Endothelial cell of umbilical vein (primary cell): ENCODE measurements at regions not wholly inside any gene's neighbourhood (a gene's known extent, or its start where the extent isn't known, plus 50 kb on each side); places are given as distances from the start of the nearest gene placed in this dataset.

Source experiments
- BruUV-seq: library from RNA; stranded (reverse); fragments of 400-500 nt; replicated peaks from 2 replicates; lab custom pipeline; 2021; lab: Mats Ljungman, UMichigan
- CTCF ChIA-PET: fragments of 300-600, 350-600 bp; sonication (Branson Sonifier 250); formaldehyde crosslinking; loops from one replicate; lab custom pipeline; 2021; ENCODE audit warnings: antibody characterized with exemption, inconsistent platforms; lab: Charles Lee
- POLR2A ChIA-PET: fragments of 300-600, 350-600 bp; sonication (Branson Sonifier 250); formaldehyde crosslinking; loops from one replicate; lab custom pipeline; 2021; ENCODE audit warnings: antibody characterized with exemption, inconsistent platforms; lab: Charles Lee
- DNase-seq: peaks from one replicate; pipeline ENCODE4 v3.0.0-alpha.2; 2011; ENCODE audit warnings: low read depth, low spot score
- FAIRE-seq: peaks from 2 replicates; lab custom pipeline; 2011; peaks lifted over from hg19 to GRCh38; lab: Jason Lieb, UNC
- H2AFZ ChIP-seq: 2 replicates; pipeline ENCODE4 v1.6.0; 2012; ENCODE audit warnings: low read depth, low read length, control low read depth, inconsistent platforms
- H3K27ac ChIP-seq: 2 replicates; pipeline ENCODE4 v1.5.1; 2011; ENCODE audit warnings: low read depth, mild to moderate bottlenecking, control low read depth, low read length, moderate library complexity; ENCODE audit not compliant: insufficient read depth
- H3K27me3 ChIP-seq, 2 experiments: 2 replicates each; pipeline versions ENCODE4 v1.6.0 to v1.6.1; 2011; ENCODE audit warnings: low read length in 2 of 2, mixed read lengths in 1 of 2; ENCODE audit not compliant: control insufficient read depth in 2 of 2, insufficient read depth in 2 of 2
- H3K36me3 ChIP-seq, 2 experiments: 2 replicates in 1 of 2; 3 replicates in 1 of 2; pipeline ENCODE4 v1.5.1; 2011; ENCODE audit warnings: low read length in 2 of 2, mild to moderate bottlenecking in 1 of 2, moderate library complexity in 1 of 2; ENCODE audit not compliant: control insufficient read depth in 2 of 2, insufficient read depth in 2 of 2; ENCODE audit errors: extremely low read depth in 1 of 2
- H3K4me1 ChIP-seq: 3 replicates; pipeline ENCODE4 v1.5.1; 2011; ENCODE audit warnings: mild to moderate bottlenecking, low read length; ENCODE audit not compliant: control insufficient read depth, insufficient read depth; ENCODE audit errors: extremely low read depth
- H3K4me2 ChIP-seq: 2 replicates; pipeline ENCODE4 v1.6.1; 2011; ENCODE audit warnings: low read length, control low read depth, mixed read lengths; ENCODE audit not compliant: insufficient read depth
- H3K4me3 ChIP-seq, 3 experiments: fragments of 200-600 bp in 1 of 3; sonication (generic), shearing (Covaris generic) in 1 of 3; replicated peaks in 1 of 3; 2 replicates each; pipeline ENCODE4 v1.5.1; 2011 to 2016; ENCODE audit warnings: control low read depth in 3 of 3, low read length in 3 of 3, mild to moderate bottlenecking in 2 of 3, inconsistent platforms in 1 of 3, low read depth in 1 of 3, moderate library complexity in 1 of 3; ENCODE audit not compliant: insufficient read depth in 1 of 3
- H3K79me2 ChIP-seq: 2 replicates; pipeline ENCODE4 v1.6.0; 2012; ENCODE audit warnings: low read length, inconsistent platforms; ENCODE audit not compliant: control insufficient read depth, insufficient read depth
- H3K9ac ChIP-seq: replicated peaks from 2 replicates; pipeline ENCODE3; 2011; ENCODE audit warnings: low read length, control low read depth; ENCODE audit not compliant: insufficient read depth; ENCODE audit errors: extremely low read depth
- H3K9me1 ChIP-seq: replicated peaks from 3 replicates; pipeline ENCODE4 v1.6.0; 2011; ENCODE audit warnings: mild to moderate bottlenecking, low read length; ENCODE audit not compliant: control insufficient read depth, insufficient read depth; ENCODE audit errors: extremely low read depth
- H3K9me3 ChIP-seq: replicated peaks from 2 replicates; pipeline ENCODE4 v1.5.1; 2012; ENCODE audit warnings: low read length, inconsistent platforms; ENCODE audit not compliant: control insufficient read depth, insufficient read depth
- H4K20me1 ChIP-seq: replicated peaks from 2 replicates; pipeline ENCODE3; 2011; ENCODE audit warnings: mild to moderate bottlenecking, low read length; ENCODE audit not compliant: control insufficient read depth, insufficient read depth; ENCODE audit errors: extremely low read depth
- CTCF ChIP-seq, 2 donors: IDR thresholded peaks; 1 replicate in 1 of 2; 2 replicates in 1 of 2; pipeline ENCODE4 v1.5.1; 2011; ENCODE audit warnings: low read length in 2 of 2, mild to moderate bottlenecking in 2 of 2, moderate library complexity in 2 of 2, control low read depth in 1 of 2, inconsistent platforms in 1 of 2, low read depth in 1 of 2; ENCODE audit not compliant: insufficient read depth in 1 of 2; ENCODE audit errors: extremely low read depth in 1 of 2
- EZH2 ChIP-seq: IDR thresholded peaks from 2 replicates; pipeline ENCODE4 v1.6.1; 2012; ENCODE audit warnings: borderline replicate concordance, low read depth, mild to moderate bottlenecking, moderate library complexity, low read length, inconsistent platforms; ENCODE audit not compliant: severe bottlenecking
- FOS ChIP-seq: IDR thresholded peaks from 2 replicates; pipeline ENCODE4 v1.6.1; 2011; ENCODE audit warnings: mild to moderate bottlenecking, low read length, moderate library complexity, borderline replicate concordance; ENCODE audit not compliant: insufficient read depth
- GATA2 ChIP-seq: IDR thresholded peaks from 2 replicates; pipeline ENCODE4 v1.7.0; 2011; ENCODE audit warnings: low read depth, mild to moderate bottlenecking, moderate library complexity, mixed read lengths, low read length; ENCODE audit not compliant: insufficient read length, insufficient read depth
- JUN ChIP-seq: IDR thresholded peaks from 2 replicates; pipeline ENCODE4 v1.6.1; 2011; ENCODE audit warnings: borderline replicate concordance, low read depth; ENCODE audit not compliant: insufficient read length, insufficient read depth
- MAX ChIP-seq: IDR thresholded peaks from 2 replicates; pipeline ENCODE4 v1.6.1; 2011; ENCODE audit not compliant: insufficient read depth, insufficient read length
- MYC ChIP-seq: IDR thresholded peaks from one replicate; pipeline ENCODE4 v1.6.1; 2011; ENCODE audit warnings: mild to moderate bottlenecking, low read depth, low read length
- POLR2A ChIP-seq: IDR thresholded peaks from 2 replicates; pipeline ENCODE4 v1.6.1; 2012; ENCODE audit warnings: low read depth, mild to moderate bottlenecking, control low read depth, low read length
- POLR2AphosphoS5 ChIP-seq: IDR thresholded peaks from 2 replicates; pipeline ENCODE4 v1.6.1; 2012; ENCODE audit warnings: low read depth, mild to moderate bottlenecking, control low read depth, low read length, moderate library complexity; ENCODE audit not compliant: insufficient read depth
- dilution Hi-C: fragments of 300-500 bp; cut with MboI; formaldehyde crosslinking; loops from one replicate; pipeline ENCODE4 v1.15.0; 2019; ENCODE audit warnings: low sequenced_read_pairs; ENCODE audit not compliant: extremely low pct_ligation_motif_present
- intact Hi-C: fragments of 100-400 bp; cut with micrococcal nuclease; formaldehyde crosslinking; loops from one replicate; pipeline ENCODE4 v1.10.0; 2022

GRCh38 chr11:32023370-32024305, 67.2 kb upstream of the RCN1 start:
- no peaks in the 10 kb centered on the region for H4K20me1 ChIP-seq
- DNase-seq = no peak
- ChIA-PET CTCF (interaction anchor here (2.8 kb wide), 1 partner anchor 17 kb away, joined by 9 read pairs; no protein-coding TSS in a partner anchor), POLR2A (no interaction called here)
- no peaks in the 10 kb centered on the region for H3K36me3 ChIP-seq
- intact Hi-C loops (no loop called here), dilution Hi-C loops (no loop called here)
- no peak overlapping the region for H3K9ac ChIP-seq
- no peak for TF ChIP-seq CTCF (IDR thresholded peaks at IDR 0.05; ENCODE audit: extremely low read depth in 1 of 2, insufficient read depth in 1 of 2, low read depth in 1 of 2, low read length in 2 of 2)
- no peak for TF ChIP-seq MYC
- no TSS peak for BruUV-seq
- H3K4me3 ChIP-seq = no peak overlapping the region
- FAIRE-seq = no peak
- no peaks in the 10 kb centered on the region for H3K4me1 ChIP-seq
- H3K4me2 ChIP-seq = no peak overlapping the region
- no peaks in the 10 kb centered on the region for H3K9me1 ChIP-seq
- no peaks in the 10 kb centered on the region for H3K9me3 ChIP-seq
- H2AFZ ChIP-seq = no peak overlapping the region
- no peak overlapping the region for H3K27ac ChIP-seq
- H3K79me2 ChIP-seq = no peaks in the 10 kb centered on the region
- H3K27me3 ChIP-seq = no peaks in the 10 kb centered on the region

GRCh38 chr11:32018672-32019071, 72.2 kb upstream of the RCN1 start:
- dilution Hi-C loops = no loop called here
- no peak for DNase-seq
- Histone ChIP-seq H3K27me3 (peaks cover 3% of the 10 kb centered on the region in 2 experiments), H3K9me1 (no peaks in the 10 kb centered on the region), H3K36me3 (no peaks in the 10 kb centered on the region), H3K4me1 (no peaks in the 10 kb centered on the region), H4K20me1 (no peaks in the 10 kb centered on the region), H3K9ac (no peak overlapping the region), H3K79me2 (no peaks in the 10 kb centered on the region), H2AFZ (no peak overlapping the region), H3K4me3 (no peak overlapping the region), H3K4me2 (no peak overlapping the region), H3K27ac (no peak overlapping the region), H3K9me3 (no peaks in the 10 kb centered on the region)
- no TSS peak for BruUV-seq
- FAIRE-seq = no peak
- ChIA-PET CTCF (interaction anchor here (1.0 to 1.8 kb wide), 3 partner anchors 12 to 33 kb away, joined by 3 to 5 read pairs (median 3); no protein-coding TSS in a partner anchor), POLR2A (no interaction called here)
- TF ChIP-seq POLR2AphosphoS5 = no peak
- TF ChIP-seq MAX = no peak
- TF ChIP-seq GATA2 = no peak
- TF ChIP-seq JUN = no peak
- no peak for TF ChIP-seq POLR2A
- no peak for TF ChIP-seq EZH2
- no peak for TF ChIP-seq FOS
- TF ChIP-seq CTCF (IDR thresholded peaks at IDR 0.05; ENCODE audit: extremely low read depth in 1 of 2, insufficient read depth in 1 of 2, low read depth in 1 of 2, low read length in 2 of 2) = no peak
- no peak for TF ChIP-seq MYC
- intact Hi-C loops = no loop called here
